Superior temporal gyrus (tissue), 1 donor: ENCODE measurements at regions not wholly inside any gene's neighbourhood (a gene's known extent, or its start where the extent isn't known, plus 50 kb on each side); places are given as distances from the start of the nearest gene placed in this dataset.
A peak's percentile ranks its signal among the peaks of the same experiment; 100 is the strongest.
"Not testable (repeated sequence)": the region's sequence is repeated elsewhere in the genome, so short reads cannot be mapped to it uniquely, and the experiment has no call there.

Experiments used
- DNase-seq: peaks from one replicate; pipeline ENCODE4 v3.0.0-alpha.2; 2016; ENCODE audit errors: extremely low spot score

DNA sequence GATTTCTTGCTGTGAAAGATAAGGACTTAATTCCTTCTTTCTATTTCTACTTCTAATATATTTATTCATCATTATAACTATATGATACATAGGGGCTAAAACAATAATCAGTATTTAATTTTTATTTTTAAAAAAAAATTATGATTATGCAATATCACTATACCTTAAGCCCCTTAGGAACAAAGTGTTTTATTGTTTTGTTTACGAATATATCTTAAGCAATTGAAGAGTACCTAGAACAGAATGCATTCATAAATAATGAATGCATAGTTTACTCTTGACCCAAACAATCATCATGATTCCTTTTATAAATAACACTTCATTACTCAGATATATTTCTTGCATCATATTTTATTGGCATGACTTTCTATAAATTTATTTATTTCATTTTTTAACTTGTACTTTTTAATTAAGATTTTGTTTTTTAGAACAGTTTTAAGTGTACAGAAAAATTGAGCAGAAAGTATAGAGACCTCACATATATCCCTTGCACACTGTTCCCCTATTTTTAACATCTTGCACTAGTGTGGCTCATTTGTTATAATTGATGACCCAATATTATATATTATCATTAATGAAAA, 339.9 kb upstream of the SPRY2 start:
- no peak for DNase-seq

DNA sequence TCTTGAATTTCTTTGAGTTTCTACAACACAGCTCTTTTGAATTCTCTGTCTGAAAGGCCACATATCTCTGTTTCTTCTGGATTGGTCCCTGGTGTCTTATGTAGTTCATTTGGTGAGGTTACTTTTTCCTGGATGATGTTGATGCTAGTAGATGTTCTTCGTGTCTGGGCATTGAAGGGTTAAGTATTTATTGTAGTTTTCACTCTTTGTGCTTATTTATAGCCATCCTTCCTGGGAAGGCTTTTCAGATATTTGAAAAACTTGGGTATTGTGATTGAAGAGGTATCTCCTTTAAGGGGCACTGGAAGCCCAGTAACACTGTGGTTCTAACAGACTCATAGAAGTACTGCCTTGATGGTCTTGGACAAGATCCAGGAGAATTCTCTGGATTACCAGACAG, 338.5 kb upstream of the SPRY2 start:
- no peak for DNase-seq

DNA sequence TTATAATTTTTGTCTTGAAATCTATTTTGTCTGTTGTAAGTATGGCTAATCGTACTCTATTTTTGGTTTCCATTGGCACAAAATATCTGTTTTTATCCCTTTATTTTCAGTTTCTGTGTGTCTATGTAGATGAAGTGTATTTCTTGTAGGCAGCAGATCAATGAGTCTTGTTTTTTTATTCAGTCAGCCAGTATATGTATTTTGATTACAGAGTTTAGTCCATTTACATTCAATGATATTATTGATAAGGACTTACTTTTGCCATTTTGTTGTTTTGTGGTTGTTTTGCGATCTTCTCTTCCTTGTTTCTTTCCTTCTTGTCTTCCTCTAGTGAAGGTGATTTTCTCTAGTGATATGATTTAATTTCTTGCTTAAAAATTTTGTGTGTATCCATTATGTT, 336.3 kb upstream of the SPRY2 start:
- DNase-seq: no peak

DNA sequence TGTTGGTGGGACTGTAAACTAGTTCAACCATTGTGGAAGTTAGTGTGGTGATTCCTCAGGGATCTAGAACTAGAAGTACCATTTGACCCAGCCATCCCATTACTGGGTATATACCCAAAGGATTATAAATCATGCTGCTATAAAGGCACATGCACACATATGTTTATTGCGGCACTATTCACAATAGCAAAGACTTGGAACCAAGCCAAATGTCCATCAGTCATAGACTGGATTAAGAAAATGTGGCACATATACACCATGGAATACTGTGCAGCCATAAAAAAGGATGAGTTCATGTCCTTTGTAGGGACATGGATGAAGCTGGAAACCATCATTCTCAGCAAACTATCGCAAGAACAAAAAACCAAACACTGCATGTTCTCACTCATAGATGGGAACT, 334.5 kb upstream of the SPRY2 start:
- DNase-seq: not testable (repeated sequence)

DNA sequence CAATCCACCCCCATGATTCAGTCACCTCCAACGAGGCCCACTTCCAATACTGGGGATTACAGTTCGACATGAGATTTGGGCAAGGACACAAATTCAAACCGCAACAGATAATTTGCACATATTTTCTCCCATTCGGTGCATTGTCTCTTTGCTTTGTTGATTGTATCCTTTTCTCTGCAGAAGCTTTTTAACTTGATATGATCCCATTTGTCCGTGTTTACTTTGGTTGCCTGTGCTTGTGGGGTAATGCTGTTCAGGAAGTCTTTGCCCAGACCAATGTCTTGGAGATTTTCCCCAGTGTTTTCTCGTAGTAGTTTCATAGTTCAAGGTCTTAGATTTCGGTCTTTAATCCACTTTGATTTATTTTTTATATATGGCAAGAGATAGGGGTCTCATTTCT, 330.8 kb upstream of the SPRY2 start:
- DNase-seq: no peak

GRCh38 chr13:80669112-80669511, 328.2 kb upstream of the SPRY2 start:
- DNase-seq: no peak

- DNase-seq: no peak
These were observed 327.5 kb upstream of the SPRY2 start for GRCh38 chr13:80668452-80668851.

GRCh38 chr13:80666782-80667552, 326.0 kb upstream of the SPRY2 start:
- DNase-seq: no peak

DNA sequence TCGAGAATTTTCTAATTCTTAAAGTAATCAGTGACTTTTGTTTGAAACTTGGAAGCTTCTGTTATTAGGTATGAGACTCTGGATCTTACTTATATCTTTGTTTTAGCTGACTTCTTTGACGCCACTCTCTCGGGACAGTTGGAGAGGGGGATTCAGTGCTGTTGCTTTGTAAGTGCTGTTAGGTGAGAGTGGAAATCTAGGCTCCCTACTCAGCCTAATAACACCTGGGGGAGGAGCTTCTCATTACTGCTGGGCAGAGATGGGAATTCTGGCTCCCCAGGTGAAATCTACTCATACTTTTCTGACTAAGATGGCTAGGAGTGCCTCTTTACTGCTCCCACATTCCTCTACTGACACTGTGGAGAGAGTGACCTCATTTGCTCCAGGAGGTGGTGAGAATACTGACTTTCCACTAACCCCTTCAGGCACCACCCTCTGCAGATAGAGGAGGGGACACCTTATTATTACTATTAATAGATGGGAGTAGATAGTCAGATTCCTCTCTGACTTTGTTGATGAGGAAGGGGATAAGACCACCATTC, 324.9 kb upstream of the SPRY2 start:
- no peak for DNase-seq

- DNase-seq: no peak
These were observed 324.0 kb upstream of the SPRY2 start for GRCh38 chr13:80664950-80665349.

DNA sequence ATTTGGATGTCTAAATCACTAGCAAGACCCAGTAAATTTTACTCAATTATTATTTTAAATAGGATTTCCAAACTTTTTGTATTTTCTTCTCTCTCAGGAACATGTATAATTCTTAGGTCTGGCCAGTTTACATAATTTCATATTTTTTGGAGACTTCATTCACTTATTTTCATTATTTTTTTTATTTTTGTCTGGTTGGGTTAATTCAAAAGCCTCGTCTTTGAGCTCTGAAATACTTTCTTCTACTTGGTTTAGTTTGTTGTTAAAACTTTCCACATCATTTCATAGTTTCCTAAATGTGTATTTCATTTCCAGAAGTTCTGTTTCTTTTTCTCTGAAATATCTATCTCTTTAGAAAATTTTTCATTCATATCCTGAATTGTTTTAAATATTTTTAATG, 322.9 kb upstream of the SPRY2 start:
- no peak for DNase-seq

GRCh38 chr13:80658705-80659104, 317.8 kb upstream of the SPRY2 start:
- no peak for DNase-seq

- DNase-seq: no peak
These were observed 315.6 kb upstream of the SPRY2 start for GRCh38 chr13:80656512-80656904.

GRCh38 chr13:80655778-80656511, 315.0 kb upstream of the SPRY2 start:
- DNase-seq: no peak

DNA sequence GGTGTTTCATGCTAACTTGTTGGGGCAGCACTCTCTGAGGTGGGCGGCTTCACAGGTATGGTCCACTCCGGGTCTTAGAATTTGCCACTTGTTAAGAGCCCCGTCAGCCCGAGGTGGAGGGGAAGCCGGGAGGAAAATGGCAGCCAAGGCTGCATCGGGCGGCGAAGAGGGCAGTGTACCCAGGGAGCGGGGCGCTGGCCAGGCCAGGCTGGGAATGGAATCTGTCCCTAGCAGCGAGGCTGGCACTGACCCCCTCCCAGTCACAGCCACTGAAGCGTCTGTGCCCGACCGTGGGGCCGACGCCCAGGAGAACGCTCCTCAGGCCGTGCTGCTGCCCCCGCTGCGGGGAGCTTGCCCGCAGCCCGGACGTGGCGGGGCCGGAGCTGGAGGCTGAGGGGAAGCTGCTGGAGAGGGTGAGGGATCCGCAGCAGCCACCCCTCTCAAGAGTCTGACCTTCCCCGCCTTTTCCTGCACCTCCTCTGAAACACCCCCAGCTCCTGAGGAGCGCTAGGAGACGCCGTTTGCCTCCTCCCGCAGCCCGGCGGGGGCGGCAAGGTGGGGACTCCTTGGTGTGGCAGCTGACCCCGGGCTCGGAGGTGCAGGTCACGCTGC, 313.8 kb upstream of the SPRY2 start:
- DNase-seq: no peak

DNA sequence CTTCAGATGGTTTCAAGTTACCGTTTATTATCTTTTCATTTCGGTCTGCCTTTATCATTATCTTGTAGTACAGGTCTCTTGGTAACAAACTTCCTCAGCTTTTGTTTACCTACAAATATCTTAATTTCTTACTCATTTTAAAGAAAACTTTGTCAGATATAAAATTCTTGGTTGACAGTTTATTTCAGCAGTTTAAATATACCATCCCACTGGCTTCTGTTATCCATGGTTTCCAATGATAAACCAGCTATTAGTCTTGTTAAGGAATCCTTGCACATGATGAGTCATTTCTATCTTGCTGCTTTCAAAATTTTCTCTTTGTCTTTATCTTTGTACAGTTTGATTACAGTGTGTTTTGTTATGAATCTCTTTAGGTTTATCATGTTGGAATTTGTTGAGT, 308.3 kb upstream of the SPRY2 start:
- DNase-seq: no peak

DNA sequence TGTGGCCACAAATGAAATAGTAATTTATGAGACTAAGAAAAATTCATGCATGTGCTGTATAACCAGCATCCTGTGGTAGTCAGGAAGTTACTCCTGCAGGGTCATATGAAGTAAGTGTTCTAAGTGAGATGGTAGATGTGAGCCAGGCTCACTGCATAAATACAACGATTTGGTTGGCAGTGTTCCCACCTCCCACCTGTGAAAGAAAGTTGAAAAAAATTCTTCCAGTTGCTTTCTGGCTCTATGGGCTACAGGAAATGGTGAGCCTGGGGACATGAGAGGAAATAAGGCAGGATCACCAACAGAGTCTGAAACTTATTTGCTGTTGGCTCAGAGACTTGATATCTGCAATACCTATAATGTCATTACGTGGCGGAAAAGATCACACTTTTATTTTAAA, 301.7 kb upstream of the SPRY2 start:
- DNase-seq: no peak

- DNase-seq: no peak
These were observed 292.3 kb upstream of the SPRY2 start for GRCh38 chr13:80633251-80633650.

- no peak for DNase-seq
These were observed 289.8 kb upstream of the SPRY2 start for GRCh38 chr13:80630685-80631121.

DNA sequence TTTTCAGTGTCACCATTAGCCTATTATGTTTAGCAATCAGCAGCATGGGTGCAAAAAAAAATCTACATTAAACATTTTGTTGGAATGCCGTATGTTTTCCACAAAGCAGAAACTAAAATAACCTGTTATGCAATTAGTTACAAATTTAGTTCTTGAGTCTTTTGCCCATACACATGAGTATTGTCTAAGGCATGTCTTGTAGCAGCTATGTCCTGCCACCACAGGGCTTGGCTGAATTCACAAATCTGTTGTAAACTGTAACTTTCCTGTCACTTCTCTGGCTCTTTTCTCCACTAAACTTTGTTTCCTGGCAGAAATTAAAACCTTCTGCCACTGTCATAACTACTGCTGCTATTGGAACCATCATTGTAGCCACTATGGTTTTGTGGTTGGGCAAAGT, 277.9 kb upstream of the SPRY2 start:
- peak; percentile 70 for DNase-seq

DNA sequence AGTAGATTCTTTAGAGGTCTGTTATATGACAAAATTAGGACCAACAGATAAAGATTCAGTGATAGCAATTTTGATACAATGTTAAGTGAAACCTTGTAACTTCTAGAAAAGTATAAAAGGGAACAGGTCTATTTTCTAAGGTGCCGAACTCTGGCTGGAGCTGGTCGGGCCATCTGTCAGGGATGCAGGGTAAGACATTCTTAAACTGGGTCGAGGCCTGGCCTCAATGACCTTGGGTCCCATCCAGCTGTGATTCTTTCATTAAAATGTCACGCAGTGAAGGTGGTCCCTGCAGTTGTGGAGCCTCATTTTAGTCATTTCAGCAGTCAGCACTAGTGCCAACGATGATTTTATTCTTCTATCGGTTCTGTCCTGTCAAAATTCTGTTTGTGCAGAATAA, 271.9 kb upstream of the SPRY2 start:
- DNase-seq: no peak

DNA sequence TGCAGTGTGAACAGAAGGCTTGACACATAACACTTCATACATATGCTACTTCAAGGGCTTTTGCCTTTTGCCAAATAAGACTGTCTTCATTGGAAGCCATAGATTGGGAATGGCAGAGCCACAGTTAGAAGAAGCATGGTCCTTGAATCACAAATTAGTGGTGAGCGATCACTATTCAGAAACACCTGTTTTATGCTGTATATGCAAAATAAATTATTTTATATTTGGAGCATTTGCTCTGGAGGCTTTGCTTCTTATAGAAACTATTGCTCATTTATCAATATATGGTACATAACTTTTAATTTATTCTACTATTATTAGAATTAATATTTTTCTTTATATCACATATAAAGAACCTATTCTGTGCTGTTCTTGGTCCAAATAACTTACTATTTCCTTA, 270.4 kb upstream of the SPRY2 start:
- no peak for DNase-seq
